ENCODE measurements at regions not wholly inside any gene's neighbourhood (a gene's known extent, or its start where the extent isn't known, plus 50 kb on each side); places are given as distances from the start of the nearest gene placed in this dataset.

GRCh38 chr4:27506401-27506800, 645.8 kb downstream of the STIM2 start:
- no peak for DNase-seq (ENCODE audit: low read depth)
- no peak for TF ChIP-seq CTCF (IDR thresholded peaks at IDR 0.05; ENCODE audit: insufficient read depth, low read depth, low read length)
- H3K4me3 ChIP-seq (ENCODE audit: low read depth, low read length), result no peak overlapping the region

DNA sequence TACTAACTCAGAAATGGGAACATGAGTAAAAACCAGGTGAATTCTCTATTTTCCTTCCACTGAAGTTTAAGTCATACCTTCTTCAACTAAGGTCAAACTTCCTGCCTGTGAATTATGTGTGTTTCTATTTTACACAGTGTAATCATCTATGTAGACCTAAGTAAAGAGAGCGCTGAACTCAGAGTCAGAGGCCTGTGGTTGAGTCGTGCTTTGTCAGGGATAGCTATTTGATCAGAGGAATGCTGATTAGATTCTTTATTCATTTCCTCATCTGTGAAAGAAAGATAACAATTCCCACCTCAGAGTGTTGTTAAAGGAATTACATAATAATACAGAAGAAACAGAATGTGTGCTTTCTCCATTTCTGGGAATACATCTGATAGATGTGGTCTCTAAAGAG, 654.1 kb downstream of the STIM2 start:
- TF ChIP-seq CTCF (IDR thresholded peaks at IDR 0.05; ENCODE audit: insufficient read depth, low read depth, low read length), result no peak
- no peak overlapping the region for H3K4me3 ChIP-seq (ENCODE audit: low read depth, low read length)
- DNase-seq (ENCODE audit: low read depth), result no peak

DNA sequence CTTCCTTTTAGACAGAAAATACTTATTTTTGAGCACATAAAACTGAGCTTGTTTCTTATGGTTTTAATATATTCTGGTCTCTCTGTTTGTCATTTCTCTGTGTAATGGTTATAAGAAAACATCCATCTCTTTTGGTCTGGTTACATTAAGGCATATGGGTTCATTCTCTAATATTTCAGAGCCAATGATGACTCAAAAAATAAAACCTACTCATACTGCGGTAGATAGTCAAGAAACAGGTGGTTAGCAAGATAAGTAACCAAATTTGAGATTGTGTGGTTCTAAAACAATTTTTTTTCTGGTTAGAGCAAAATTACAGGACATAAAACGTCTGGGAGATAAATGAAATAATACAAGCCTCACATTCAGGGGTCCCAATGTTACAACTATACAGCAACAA, 654.5 kb downstream of the STIM2 start:
- TF ChIP-seq CTCF (IDR thresholded peaks at IDR 0.05; ENCODE audit: insufficient read depth, low read depth, low read length), result no peak
- no peak for DNase-seq (ENCODE audit: low read depth)
- H3K4me3 ChIP-seq (ENCODE audit: low read depth, low read length), result no peak overlapping the region

DNA sequence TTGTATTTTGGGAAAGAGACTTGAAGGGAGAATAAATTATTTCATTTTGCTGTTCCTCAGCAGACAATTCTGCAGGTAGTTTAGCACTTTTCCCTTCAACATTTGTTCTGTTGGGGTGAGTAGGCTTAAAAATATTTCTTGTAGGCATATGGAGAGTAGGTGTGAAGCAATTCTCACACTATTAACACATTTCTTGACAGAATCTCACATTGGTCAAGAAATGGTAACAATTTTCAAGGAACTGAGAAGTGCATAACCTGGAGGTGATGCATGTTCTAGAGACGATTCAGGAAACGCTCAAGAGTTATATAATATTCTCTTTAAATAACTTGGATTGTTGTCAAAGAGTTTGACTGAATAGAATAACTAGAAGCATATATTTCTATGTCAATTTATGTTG, 658.2 kb downstream of the STIM2 start:
- TF ChIP-seq CTCF (IDR thresholded peaks at IDR 0.05; ENCODE audit: insufficient read depth, low read depth, low read length), result no peak
- DNase-seq (ENCODE audit: low read depth), result no peak
- no peak overlapping the region for H3K4me3 ChIP-seq (ENCODE audit: low read depth, low read length)

- no peak overlapping the region for H3K4me3 ChIP-seq (ENCODE audit: low read depth, low read length)
- DNase-seq (ENCODE audit: low read depth), result peak; percentile 17
- no peak for TF ChIP-seq CTCF (IDR thresholded peaks at IDR 0.05; ENCODE audit: insufficient read depth, low read depth, low read length)
Observed at GRCh38 chr4:27524224-27524623, 663.6 kb downstream of the STIM2 start.

DNA sequence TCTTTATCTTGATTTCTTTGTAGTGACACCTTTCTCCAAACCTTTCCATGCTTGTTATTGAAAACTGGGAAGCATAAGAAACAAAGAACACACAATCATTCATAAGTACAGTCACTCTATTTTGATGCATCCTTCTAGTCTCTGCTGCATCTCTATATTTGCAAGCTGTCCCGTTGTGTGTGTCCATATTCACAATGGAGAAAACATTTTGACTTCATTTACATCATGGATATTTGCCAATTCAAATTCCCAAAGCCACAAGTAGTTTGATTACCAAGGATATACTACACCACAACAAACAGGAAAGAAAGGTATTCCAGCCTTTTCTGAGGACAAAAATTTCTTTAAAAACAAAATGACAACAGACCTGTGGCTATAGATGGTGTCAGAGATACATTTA, 673.8 kb downstream of the STIM2 start:
- no peak for TF ChIP-seq CTCF (IDR thresholded peaks at IDR 0.05; ENCODE audit: insufficient read depth, low read depth, low read length)
- no peak for DNase-seq (ENCODE audit: low read depth)
- H3K4me3 ChIP-seq (ENCODE audit: low read depth, low read length), result no peak overlapping the region

DNA sequence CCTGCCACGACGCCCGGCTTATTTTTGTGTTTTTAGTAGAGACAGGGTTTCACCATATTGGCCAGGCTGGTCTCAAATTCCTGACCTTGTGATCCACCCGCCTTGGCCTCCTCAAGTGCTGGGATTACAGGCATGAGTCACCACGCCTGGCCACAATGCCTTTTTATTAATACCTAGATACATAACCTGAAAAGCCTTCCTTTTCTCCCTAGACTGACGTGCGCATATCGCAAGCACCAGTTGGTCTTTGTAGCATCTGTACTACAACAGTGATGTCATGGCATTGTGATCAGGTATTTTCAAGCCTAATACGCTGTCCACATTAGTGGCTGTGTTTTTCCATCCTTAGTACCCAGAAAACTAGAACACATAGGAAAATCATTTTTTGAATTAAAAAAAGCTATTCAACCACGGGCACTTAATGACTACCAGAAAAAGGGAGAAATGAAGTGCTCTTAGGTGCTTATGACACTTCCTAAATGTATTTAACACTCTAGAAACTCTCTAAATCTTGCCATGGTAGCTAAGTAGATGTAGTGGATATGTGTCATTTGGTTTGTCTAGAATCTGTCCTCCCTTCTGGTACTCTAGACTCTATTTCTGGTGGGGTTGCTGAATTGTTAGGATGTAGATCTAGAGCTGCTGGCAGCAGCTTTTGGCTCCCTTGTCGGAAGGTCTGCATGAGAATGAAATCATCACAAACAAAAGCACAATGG, 707.8 kb downstream of the STIM2 start:
- DNase-seq (ENCODE audit: low read depth), result no peak

More for the DNA sequence above, 707.8 kb downstream of the STIM2 start:
- no peak overlapping the region for H3K4me3 ChIP-seq (ENCODE audit: low read depth, low read length)
- no peak for TF ChIP-seq CTCF (IDR thresholded peaks at IDR 0.05; ENCODE audit: insufficient read depth, low read depth, low read length)
